ENCODE measurements at regions not wholly inside any gene's neighbourhood (a gene's known extent, or its start where the extent isn't known, plus 50 kb on each side); places are given as distances from the start of the nearest gene placed in this dataset.

DNA sequence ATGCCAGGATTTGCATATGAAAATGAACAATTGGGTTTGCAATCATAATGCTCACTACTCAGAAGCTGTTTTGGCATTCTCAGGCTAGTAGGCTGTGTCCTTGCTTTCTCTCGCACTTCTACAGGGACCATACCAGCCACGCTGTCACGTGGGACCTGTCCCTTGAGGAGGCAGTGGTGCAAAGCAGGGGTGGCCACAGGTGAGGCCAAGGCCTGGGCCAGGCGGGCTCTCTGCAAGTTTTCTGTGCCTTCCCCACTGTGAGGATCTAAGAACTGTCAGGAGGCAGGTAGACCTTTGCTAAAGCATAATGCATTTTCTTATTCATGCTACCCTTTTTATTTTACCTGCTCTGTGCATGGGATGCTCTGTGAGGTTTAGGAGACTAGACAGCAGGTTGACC lies 89.4 kb upstream of the IRS2 start:
- TF ChIP-seq CTCF (conservative IDR thresholded peaks at IDR 0.05): no peak
- Histone ChIP-seq H3K27ac (ENCODE audit: low read depth, low read length) (no peak overlapping the region), H3K4me3 (ENCODE audit: low read length) (no peak overlapping the region), H3K9ac (ENCODE audit: extremely low read depth, low read length, poor library complexity, severe bottlenecking) (no peak overlapping the region), H3K4me1 (ENCODE audit: control insufficient read depth, insufficient read depth, low read length) (no peaks in the 10 kb centered on the region), H3K36me3 (ENCODE audit: control insufficient read depth, insufficient read depth, low read length) (no peaks in the 10 kb centered on the region), H3K9me3 (ENCODE audit: control insufficient read depth, low read length) (no peaks in the 10 kb centered on the region), H3K27me3 (ENCODE audit: control insufficient read depth, insufficient read depth, low read length, poor library complexity, severe bottlenecking) (no peaks in the 10 kb centered on the region)
- Mint-ChIP-seq H3K4me1 (peaks cover 10% of the 10 kb centered on the region), H3K4me3 (no peak overlapping the region), H3K27me3 (ENCODE audit: insufficient read depth) (no peaks in the 10 kb centered on the region), H3K9me3 (no peaks in the 10 kb centered on the region), H3K27ac (no peak overlapping the region), H3K36me3 (ENCODE audit: low read depth) (no peaks in the 10 kb centered on the region)
- 74 to 77% methylated on average over 4 of the region's 4 CpGs for WGBS, 2 experiments (ENCODE audit: insufficient coverage in 1 of 2, insufficient read length in 1 of 2)
- DNase-seq: peak; percentile 27

GRCh38 chr13:109874484-109875454 lies 88.4 kb upstream of the IRS2 start:
- H3K27ac Mint-ChIP-seq: no peak overlapping the region
- H3K27me3 Mint-ChIP-seq (ENCODE audit: insufficient read depth): no peaks in the 10 kb centered on the region
- Histone ChIP-seq H3K36me3 (ENCODE audit: control insufficient read depth, insufficient read depth, low read length) (no peaks in the 10 kb centered on the region), H3K9me3 (ENCODE audit: control insufficient read depth, low read length) (no peaks in the 10 kb centered on the region), H3K27me3 (ENCODE audit: control insufficient read depth, insufficient read depth, low read length, poor library complexity, severe bottlenecking) (no peaks in the 10 kb centered on the region), H3K4me3 (ENCODE audit: low read length) (no peak overlapping the region), H3K4me1 (ENCODE audit: control insufficient read depth, insufficient read depth, low read length) (no peaks in the 10 kb centered on the region), H3K9ac (ENCODE audit: extremely low read depth, low read length, poor library complexity, severe bottlenecking) (no peak overlapping the region), H3K27ac (ENCODE audit: low read depth, low read length) (no peak overlapping the region)
- no peaks in the 10 kb centered on the region for H3K36me3 Mint-ChIP-seq (ENCODE audit: low read depth)
- WGBS, 2 experiments (ENCODE audit: insufficient coverage in 1 of 2, insufficient read length in 1 of 2): 83 to 90% methylated on average over 3 to 6 of the region's 6 CpGs
- TF ChIP-seq CTCF (conservative IDR thresholded peaks at IDR 0.05): no peak
- no peak overlapping the region for H3K4me3 Mint-ChIP-seq
- H3K9me3 Mint-ChIP-seq: no peaks in the 10 kb centered on the region
- no peak for DNase-seq
- peaks cover 10% of the 10 kb centered on the region for H3K4me1 Mint-ChIP-seq

DNA sequence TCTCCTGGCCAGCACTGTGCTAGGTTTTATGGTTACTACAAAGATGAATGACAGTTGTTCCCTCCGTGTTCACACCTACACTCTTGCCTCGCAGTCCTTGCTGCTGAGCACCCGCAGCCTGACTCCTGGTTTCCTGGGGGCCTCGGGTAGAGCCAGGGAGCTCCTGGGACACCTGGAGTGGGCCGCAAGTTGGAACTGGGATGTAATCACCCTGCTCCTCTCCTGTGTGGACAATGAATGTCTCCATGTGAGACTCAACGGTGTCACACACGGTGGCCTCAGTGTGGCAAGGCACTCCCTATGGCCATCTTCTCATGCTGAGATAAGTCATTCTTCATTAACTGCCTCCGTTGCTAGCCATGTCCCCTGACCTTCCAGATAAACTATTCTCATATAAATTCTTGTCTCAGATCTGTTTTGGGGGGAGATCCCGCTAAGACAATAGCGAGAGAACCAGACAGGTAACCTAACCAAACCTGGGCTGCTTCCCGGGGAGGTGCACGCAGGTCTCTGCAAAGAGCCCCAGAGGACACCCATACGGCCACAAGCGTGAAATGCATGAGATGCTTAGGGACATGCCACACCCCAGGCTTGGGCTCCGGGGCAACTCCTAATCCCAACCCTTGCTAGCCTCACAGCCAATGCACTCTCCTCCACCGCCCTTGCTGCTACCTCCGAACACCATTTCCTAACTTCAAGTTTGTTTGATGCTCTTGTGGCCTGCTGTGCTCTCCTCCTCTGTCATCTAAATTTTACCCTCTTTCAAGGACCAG lies 87.2 kb upstream of the IRS2 start:
- peak; percentile 46 for DNase-seq
- no peak overlapping the region for H3K27ac ChIP-seq (ENCODE audit: low read depth, low read length)
- Mint-ChIP-seq H3K27ac (no peak overlapping the region), H3K9me3 (no peaks in the 10 kb centered on the region), H3K27me3 (ENCODE audit: insufficient read depth) (no peaks in the 10 kb centered on the region), H3K36me3 (ENCODE audit: low read depth) (no peaks in the 10 kb centered on the region), H3K4me1 (peaks cover 10% of the 10 kb centered on the region), H3K4me3 (no peak overlapping the region)
- no peak overlapping the region for H3K9ac ChIP-seq (ENCODE audit: extremely low read depth, low read length, poor library complexity, severe bottlenecking)
- no peak overlapping the region for H3K4me3 ChIP-seq (ENCODE audit: low read length)
- no peak for TF ChIP-seq CTCF (conservative IDR thresholded peaks at IDR 0.05)
- H3K9me3 ChIP-seq (ENCODE audit: control insufficient read depth, low read length): no peaks in the 10 kb centered on the region
- H3K27me3 ChIP-seq (ENCODE audit: control insufficient read depth, insufficient read depth, low read length, poor library complexity, severe bottlenecking): no peaks in the 10 kb centered on the region
- no peaks in the 10 kb centered on the region for H3K4me1 ChIP-seq (ENCODE audit: control insufficient read depth, insufficient read depth, low read length)
- 92 to 94% methylated on average over 15 to 17 of the region's 17 CpGs for WGBS, 2 experiments (ENCODE audit: insufficient coverage in 1 of 2, insufficient read length in 1 of 2)
- no peaks in the 10 kb centered on the region for H3K36me3 ChIP-seq (ENCODE audit: control insufficient read depth, insufficient read depth, low read length)
